HepG2 (cell line): ENCODE measurements at regions not wholly inside any gene's neighbourhood (a gene's known extent, or its start where the extent isn't known, plus 50 kb on each side); places are given as distances from the start of the nearest gene placed in this dataset.

Experiments
- ATAC-seq: fragments of 200-7000 bp; cut with Tn5 transposase; 3 replicates; pipeline ENCODE4 v1.9.1; 2020; ENCODE audit warnings: mild to moderate bottlenecking, moderate library complexity
- BruUV-seq: library from RNA; stranded (reverse); fragments of 400-500 nt; replicated peaks from 2 replicates; lab custom pipeline; 2021; lab: Mats Ljungman, UMichigan
- CTCF ChIA-PET: fragments of 300-600 bp; formaldehyde crosslinking; extraction: SDS; loops from one replicate; lab custom pipeline; 2021; ENCODE audit warnings: low total read pairs, inconsistent platforms, low intra/inter-chr PET ratio; lab: Yijun Ruan, JAX
- POLR2A ChIA-PET: fragments of 350-600 bp; sonication (Branson Sonifier 250); formaldehyde crosslinking; loops from one replicate; lab custom pipeline; 2020; ENCODE audit warnings: antibody characterized with exemption, inconsistent platforms; lab: Yijun Ruan, JAX
- DNase-seq: peaks from one replicate; pipeline ENCODE4 v3.0.0-alpha.2; 2015; ENCODE audit warnings: low spot score
- FAIRE-seq: peaks from 3 replicates; lab custom pipeline; 2011; peaks lifted over from hg19 to GRCh38; lab: Jason Lieb, UNC
- H2AFZ ChIP-seq: one replicate; pipeline ENCODE4 v1.6.1; 2011; ENCODE audit warnings: low read length, inconsistent platforms
- H3K27ac ChIP-seq: fragments of 300-600 bp; 3 replicates; pipeline ENCODE4 v1.8.0; 2011; ENCODE audit warnings: mixed run types, mild to moderate bottlenecking, mixed read lengths, low read length, inconsistent platforms; ENCODE audit not compliant: insufficient read depth; ENCODE audit errors: extremely low read length
- H3K27me3 ChIP-seq, 2 experiments: fragments of 200-600 bp in 1 of 2; 2 replicates in 1 of 2; 3 replicates in 1 of 2; pipeline versions ENCODE4 v1.6.0 to v1.8.0; 2011; ENCODE audit warnings: low read length in 2 of 2, mild to moderate bottlenecking in 2 of 2, moderate library complexity in 2 of 2, inconsistent platforms in 1 of 2; ENCODE audit not compliant: insufficient read depth in 2 of 2, control insufficient read depth in 1 of 2
- H3K36me3 ChIP-seq, 2 experiments: fragments of 200-600 bp in 1 of 2; replicated peaks in 1 of 2; 2 replicates in 1 of 2; 3 replicates in 1 of 2; pipeline versions ENCODE4 v1.5.1 to v1.8.0; 2011; ENCODE audit warnings: low read length in 2 of 2, inconsistent platforms in 1 of 2; ENCODE audit not compliant: insufficient read depth in 2 of 2, control insufficient read depth in 1 of 2
- H3K4me1 ChIP-seq: 2 replicates; pipeline ENCODE4 v1.5.1; 2012; ENCODE audit warnings: low read length, inconsistent platforms; ENCODE audit not compliant: insufficient read depth
- H3K4me2 ChIP-seq: 2 replicates; pipeline ENCODE4 v1.6.0; 2011; ENCODE audit warnings: low read depth, low read length, inconsistent platforms
- H3K4me3 ChIP-seq, 3 experiments: fragments of 200-600 bp in 1 of 3; sonication (generic), shearing (Covaris generic) in 1 of 3; replicated peaks in 1 of 3; 2 replicates each; pipeline ENCODE4 v1.5.1; 2011 to 2016; ENCODE audit warnings: low read length in 3 of 3, inconsistent platforms in 2 of 3, low read depth in 2 of 3, mild to moderate bottlenecking in 2 of 3, control low read depth in 1 of 3, mixed read lengths in 1 of 3; ENCODE audit not compliant: insufficient read depth in 1 of 3
- H3K79me2 ChIP-seq: one replicate; pipeline ENCODE4 v1.6.1; 2011; ENCODE audit warnings: low read length, inconsistent platforms; ENCODE audit not compliant: insufficient read depth
- H3K9ac ChIP-seq: 2 replicates; pipeline ENCODE4 v1.6.0; 2011; ENCODE audit warnings: mild to moderate bottlenecking, low read depth, low read length, inconsistent platforms; ENCODE audit not compliant: insufficient read depth
- H3K9me3 ChIP-seq: 2 replicates; pipeline ENCODE4 v1.5.1; 2012; ENCODE audit warnings: mild to moderate bottlenecking, low read length
- H4K20me1 ChIP-seq: 2 replicates; pipeline ENCODE4 v1.6.0; 2011; ENCODE audit warnings: inconsistent platforms, mild to moderate bottlenecking, low read length, moderate library complexity; ENCODE audit not compliant: insufficient read depth
- ADNP ChIP-seq: sonication (generic); formaldehyde crosslinking; IDR thresholded peaks from 2 replicates; pipeline ENCODE4 v1.4.0; 2020; ENCODE audit warnings: missing genetic modification reagents
- CBFB ChIP-seq: sonication (generic); formaldehyde crosslinking; IDR thresholded peaks from 2 replicates; pipeline ENCODE4 v1.4.0; 2020; ENCODE audit warnings: missing genetic modification reagents
- GATAD2A ChIP-seq: IDR thresholded peaks from 2 replicates; pipeline ENCODE4 v1.6.1; 2016
- GRHL1 ChIP-seq: sonication (generic); formaldehyde crosslinking; conservative IDR thresholded peaks from 2 replicates; pipeline ENCODE4 v1.8.0; 2022; ENCODE audit warnings: missing genetic modification reagents
- MEF2D ChIP-seq: sonication (generic); formaldehyde crosslinking; IDR thresholded peaks from 2 replicates; pipeline ENCODE4 v1.5.1; 2020; ENCODE audit warnings: mild to moderate bottlenecking, missing genetic modification reagents
- MXD4 ChIP-seq: IDR thresholded peaks from 2 replicates; pipeline ENCODE4 v1.6.1; 2016; ENCODE audit warnings: mild to moderate bottlenecking, missing biosample characterization, missing genetic modification reagents
- PAXIP1 ChIP-seq: sonication (generic); formaldehyde crosslinking; conservative IDR thresholded peaks from 2 replicates; pipeline ENCODE4 v1.4.0; 2020; ENCODE audit warnings: mild to moderate bottlenecking, missing genetic modification reagents, moderate library complexity
- RXRA ChIP-seq: sonication (generic); formaldehyde crosslinking; IDR thresholded peaks from 2 replicates; pipeline ENCODE4 v1.5.1; 2020; ENCODE audit warnings: missing genetic modification reagents
- SKIL ChIP-seq: sonication (generic); formaldehyde crosslinking; IDR thresholded peaks from 2 replicates; pipeline ENCODE4 v1.8.0; 2022; ENCODE audit warnings: missing genetic modification reagents, mild to moderate bottlenecking, moderate library complexity, borderline replicate concordance
- TMF1 ChIP-seq: sonication (generic); formaldehyde crosslinking; IDR thresholded peaks from 2 replicates; pipeline ENCODE4 v1.8.1; 2022; ENCODE audit warnings: low read depth, missing genetic modification reagents
- ZBTB34 ChIP-seq: sonication (generic); formaldehyde crosslinking; IDR thresholded peaks from 2 replicates; pipeline ENCODE4 v1.8.0; 2022; ENCODE audit warnings: mild to moderate bottlenecking, missing genetic modification reagents
- ZNF569 ChIP-seq: sonication (generic); formaldehyde crosslinking; IDR thresholded peaks from 2 replicates; pipeline ENCODE4 v1.5.0; 2020; ENCODE audit warnings: mild to moderate bottlenecking, missing genetic modification reagents, moderate library complexity, borderline replicate concordance
- ZNF639 ChIP-seq: conservative IDR thresholded peaks from 2 replicates; pipeline ENCODE4 v1.6.1; 2018; ENCODE audit warnings: missing genetic modification reagents
- WGBS: methylation state at CpG from one replicate; pipeline ENCODE4 v1.1.6; 2017; ENCODE audit warnings: low lambda C conversion rate; 5-methylcytosine and 5-hydroxymethylcytosine counted together
- in situ Hi-C: cut with HindIII; loops from 2 replicates; pipeline ENCODE4 v1.10.0; 2017; ENCODE audit warnings: low pct_unique_long_range_greater_than_20kb; ENCODE audit not compliant: extremely low pct_ligation_motif_present
- intact Hi-C: fragments of 100-400 bp; cut with micrococcal nuclease; formaldehyde crosslinking; loops from one replicate; pipeline ENCODE4 v1.10.0; 2022; ENCODE audit not compliant: unreplicated experiment

- no peaks in the 10 kb centered on the region for H3K9me3 ChIP-seq
- in situ Hi-C loops = no loop called here
- peak; percentile 44 for ATAC-seq
- H3K4me1 ChIP-seq = peaks cover 57% of the 10 kb centered on the region
- H2AFZ ChIP-seq = no peak overlapping the region
- peak overlapping the region; percentile 38 for H3K4me2 ChIP-seq
- H3K9ac ChIP-seq = no peak overlapping the region
- H3K79me2 ChIP-seq = no peaks in the 10 kb centered on the region
- ChIA-PET POLR2A (no interaction called here), CTCF (no interaction called here)
- intact Hi-C loops = no loop called here
- no peak for DNase-seq
- H3K36me3 ChIP-seq = no peaks in the 10 kb centered on the region
- WGBS = 37% methylated on average over 22 of the region's 44 CpGs
- H3K4me3 ChIP-seq = peak overlapping the region in 1 of 3 experiments; percentile 16; a peak in 1 of 6 replicates
- no peak overlapping the region for H3K27ac ChIP-seq
- BruUV-seq = no TSS peak
- no peak for FAIRE-seq
- no peaks in the 10 kb centered on the region for H4K20me1 ChIP-seq
- peaks cover 18 to 52% of the 10 kb centered on the region in 2 experiments for H3K27me3 ChIP-seq
- TF ChIP-seq ADNP (CRISPR knock-in tag) (no peak), TMF1 (CRISPR knock-in tag) (no peak), PAXIP1 (CRISPR knock-in tag) (0 out of 2 replicates have a peak, but pooled peaks have one; percentile 16), GATAD2A (no peak), MEF2D (CRISPR knock-in tag) (no peak), GRHL1 (CRISPR knock-in tag) (no peak), CBFB (CRISPR knock-in tag) (no peak), ZNF569 (CRISPR knock-in tag) (no peak), ZNF639 (CRISPR knock-in tag) (no peak), RXRA (CRISPR knock-in tag) (no peak), SKIL (CRISPR knock-in tag) (no peak), MXD4 (CRISPR knock-in tag) (no peak), ZBTB34 (CRISPR knock-in tag) (no peak)
Observed at GRCh38 chr9:129400001-129400970, 220.6 kb downstream of the C9orf50 start.
